ENCODE measurements at regions not wholly inside any gene's neighbourhood (a gene's known extent, or its start where the extent isn't known, plus 50 kb on each side); places are given as distances from the start of the nearest gene placed in this dataset.

DNA sequence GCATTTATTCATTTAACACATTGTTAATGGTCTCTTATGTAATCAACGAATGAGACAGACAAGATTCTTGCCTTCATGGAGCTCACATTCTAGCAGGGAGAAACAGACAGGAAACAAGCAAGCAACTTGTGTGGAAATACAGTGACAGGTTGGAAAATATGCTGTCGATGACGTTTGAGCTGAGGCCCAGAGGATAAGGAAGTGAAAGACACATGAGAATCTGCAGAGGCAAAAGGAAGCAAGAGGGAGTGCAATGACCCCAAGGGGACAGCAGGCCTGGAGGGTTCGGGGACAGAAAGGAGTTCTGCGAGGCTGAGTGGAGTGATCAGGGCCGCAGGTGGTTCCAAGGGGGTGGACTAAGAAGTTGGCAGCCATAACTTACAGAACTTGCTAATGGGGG lies 60.6 kb upstream of the AKT3 start:
- DNase-seq: no peak

DNA sequence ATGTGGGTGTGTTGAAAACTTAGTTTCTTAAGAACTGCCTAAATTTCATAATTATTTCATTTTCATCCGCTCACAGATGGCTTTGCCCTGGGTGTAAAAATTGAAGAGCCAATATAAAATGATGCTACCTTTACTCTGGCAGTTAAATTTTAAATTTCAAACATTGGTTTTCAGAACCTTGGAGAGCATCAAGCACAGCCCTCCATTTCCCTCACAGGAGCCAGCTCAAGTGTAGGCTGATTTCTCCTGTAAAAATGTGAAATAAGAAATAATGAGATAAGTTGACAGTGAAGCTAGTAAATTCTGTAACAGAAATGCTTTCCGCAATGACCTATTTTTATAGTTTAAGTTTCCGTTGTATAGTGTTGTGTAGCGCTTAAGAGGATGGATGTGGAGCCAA lies 53.9 kb upstream of the AKT3 start:
- DNase-seq: no peak

DNA sequence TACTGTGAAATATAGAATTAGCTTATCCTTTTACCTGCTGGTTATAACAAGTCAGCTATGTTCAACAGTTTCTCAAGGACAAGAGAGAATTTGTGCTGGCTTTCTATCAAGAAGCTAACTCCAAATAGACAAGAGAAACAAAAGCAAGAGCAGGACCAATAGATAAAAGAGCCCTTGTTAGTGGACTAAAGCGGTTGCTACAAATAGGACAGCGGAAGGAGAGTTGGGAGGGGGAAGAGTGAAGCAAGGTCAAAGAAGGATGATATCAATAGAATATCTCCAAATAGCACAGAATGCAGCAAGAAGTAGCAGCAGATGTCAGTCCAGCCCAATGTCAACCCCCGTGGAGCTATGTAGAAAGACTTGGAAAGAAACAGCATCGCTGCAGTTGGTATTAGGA lies 53.0 kb upstream of the AKT3 start:
- DNase-seq: no peak

DNA sequence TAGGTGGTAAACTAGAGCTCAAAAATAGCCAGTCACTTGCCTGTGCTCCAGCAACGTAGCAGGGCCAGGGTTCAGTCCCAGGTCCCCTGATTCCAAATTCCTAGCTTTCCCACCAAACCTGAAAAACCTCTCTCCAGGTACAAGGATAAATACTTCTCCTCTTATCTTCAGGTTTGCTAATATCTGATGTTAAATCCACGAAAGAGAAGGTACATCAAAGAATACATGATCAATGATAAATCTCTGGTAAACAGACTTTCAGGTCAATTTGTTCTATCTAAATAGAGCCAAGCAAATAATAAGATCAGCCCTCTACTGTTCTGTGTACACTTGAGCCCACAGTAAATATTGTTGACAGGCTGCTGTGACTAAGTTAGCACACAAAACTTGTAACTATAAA lies 52.1 kb upstream of the AKT3 start:
- DNase-seq: no peak
